HCT116 (cell line): ENCODE measurements at regions not wholly inside any gene's neighbourhood (a gene's known extent, or its start where the extent isn't known, plus 50 kb on each side); places are given as distances from the start of the nearest gene placed in this dataset.

Experiments
- ATAC-seq: fragments of 200-7000 bp; cut with Tn5 transposase; 2 replicates; pipeline ENCODE4 v1.9.1; 2020; ENCODE audit warnings: mild to moderate bottlenecking, moderate library complexity
- BruUV-seq: library from RNA; stranded (reverse); fragments of 400-500 nt; replicated peaks from 2 replicates; lab custom pipeline; 2021; lab: Mats Ljungman, UMichigan
- CTCF ChIA-PET: fragments of 300-600 bp; sonication (Branson Sonifier 250); formaldehyde crosslinking; loops from one replicate; lab custom pipeline; 2021; ENCODE audit warnings: antibody characterized with exemption; lab: Charles Lee
- POLR2A ChIA-PET: fragments of 300-600, 350-600 bp; sonication (Branson Sonifier 250); formaldehyde crosslinking; loops from one replicate; lab custom pipeline; 2021; ENCODE audit warnings: antibody characterized with exemption; lab: Charles Lee
- RAD21 ChIA-PET, 2 experiments: fragments of 300-600 bp; sonication (Branson Sonifier 250); formaldehyde crosslinking; loops; one replicate each; lab custom pipeline; 2023; ENCODE audit warnings: low total read pairs in 2 of 2; ENCODE audit not compliant: uncharacterized antibody in 2 of 2, unreplicated experiment in 2 of 2, low non-redundant PET in 1 of 2; lab: Charles Lee
- DNase-seq: peaks from one replicate; pipeline ENCODE4 v3.0.0-alpha.2; 2010; ENCODE audit warnings: low read depth, low spot score
- H2AFZ ChIP-seq: fragments of 200-600 bp; shearing (Covaris generic), sonication (generic); 2 replicates; pipeline ENCODE4 v1.6.1; 2017; ENCODE audit warnings: low read depth, mixed run types, mixed read lengths, antibody characterized with exemption, low read length; ENCODE audit not compliant: poor library complexity, severe bottlenecking
- H3K27ac ChIP-seq: 2 replicates; pipeline ENCODE4 v1.5.1; 2012; ENCODE audit warnings: low read depth, low read length
- H3K27me3 ChIP-seq: fragments of 200-600 bp; sonication (generic); 2 replicates; pipeline ENCODE4 v1.6.1; 2016; ENCODE audit warnings: mixed run types, low read length, mixed read lengths; ENCODE audit not compliant: insufficient read depth
- H3K36me3 ChIP-seq, 2 experiments: fragments of 200-500 bp in 1 of 2; fragments of 200-600 bp in 1 of 2; sonication (Bioruptor generic) in 1 of 2; sonication (generic) in 1 of 2; 2 replicates each; pipeline versions ENCODE4 v1.5.1 to v1.6.1; 2014 to 2016; ENCODE audit warnings: low read length in 2 of 2, inconsistent platforms in 1 of 2, mixed read lengths in 1 of 2, mixed run types in 1 of 2; ENCODE audit not compliant: insufficient read depth in 2 of 2, control insufficient read depth in 1 of 2
- H3K4me1 ChIP-seq, 2 experiments: fragments of 200-600 bp in 1 of 2; sonication (generic) in 1 of 2; 2 replicates each; pipeline versions ENCODE4 v1.5.1 to v1.6.1; 2012 to 2017; ENCODE audit warnings: low read length in 2 of 2, inconsistent platforms in 1 of 2, mild to moderate bottlenecking in 1 of 2, mixed read lengths in 1 of 2, mixed run types in 1 of 2, moderate library complexity in 1 of 2; ENCODE audit not compliant: insufficient read depth in 2 of 2, control insufficient read depth in 1 of 2
- H3K4me2 ChIP-seq: fragments of 200-600 bp; sonication (generic); 2 replicates; pipeline ENCODE4 v1.6.1; 2017; ENCODE audit warnings: mixed run types, low read length, mixed read lengths
- H3K4me3 ChIP-seq, 2 experiments: fragments of 200-600 bp in 1 of 2; sonication (generic) in 1 of 2; replicated peaks in 1 of 2; 2 replicates each; pipeline ENCODE4 v1.5.1; 2011 to 2016; ENCODE audit warnings: low read length in 2 of 2, control low read depth in 1 of 2, low read depth in 1 of 2, mild to moderate bottlenecking in 1 of 2, mixed read lengths in 1 of 2, mixed run types in 1 of 2
- H3K79me2 ChIP-seq: fragments of 200-600 bp; sonication (generic); 2 replicates; pipeline ENCODE4 v1.6.1; 2017; ENCODE audit warnings: mild to moderate bottlenecking, mixed run types, low read length, moderate library complexity, mixed read lengths; ENCODE audit not compliant: insufficient read depth
- H3K9ac ChIP-seq: fragments of 200-600 bp; sonication (generic); 2 replicates; pipeline ENCODE4 v1.6.1; 2016; ENCODE audit warnings: low read length, mixed read lengths
- H3K9me2 ChIP-seq: fragments of 200-600 bp; sonication (generic), shearing (Covaris generic); 2 replicates; pipeline ENCODE4 v1.6.1; 2017; ENCODE audit warnings: mixed run types, mild to moderate bottlenecking, moderate library complexity; ENCODE audit not compliant: insufficient read depth
- H3K9me3 ChIP-seq, 2 experiments: fragments of 200-500 bp in 1 of 2; fragments of 200-600 bp in 1 of 2; sonication (Bioruptor generic) in 1 of 2; sonication (generic) in 1 of 2; 2 replicates each; pipeline ENCODE4 v1.6.1; 2014 to 2017; ENCODE audit warnings: low read length in 2 of 2, mixed read lengths in 2 of 2, inconsistent platforms in 1 of 2, low read depth in 1 of 2, mild to moderate bottlenecking in 1 of 2, mixed run types in 1 of 2, moderate library complexity in 1 of 2; ENCODE audit not compliant: control insufficient read depth in 1 of 2, insufficient read depth in 1 of 2
- H4K20me1 ChIP-seq: fragments of 200-600 bp; sonication (generic), shearing (Covaris generic); 2 replicates; pipeline ENCODE4 v1.6.1; 2017; ENCODE audit warnings: mixed run types, mild to moderate bottlenecking, moderate library complexity; ENCODE audit not compliant: insufficient read depth
- CBX3 ChIP-seq: IDR thresholded peaks from 2 replicates; pipeline ENCODE4 v1.6.1; 2012; ENCODE audit warnings: low read depth
- CEBPB ChIP-seq: IDR thresholded peaks from 2 replicates; pipeline ENCODE4 v1.6.1; 2012; ENCODE audit warnings: low read depth
- EGR1 ChIP-seq: IDR thresholded peaks from 2 replicates; pipeline ENCODE4 v1.6.1; 2012; ENCODE audit warnings: low read depth
- ELF1 ChIP-seq: IDR thresholded peaks from 2 replicates; pipeline ENCODE4 v1.6.1; 2012; ENCODE audit warnings: low read depth, borderline replicate concordance
- EZH2phosphoT487 ChIP-seq: fragments of 200-600 bp; IDR thresholded peaks from 2 replicates; pipeline ENCODE4 v1.6.1; 2018; ENCODE audit warnings: antibody characterized with exemption, borderline replicate concordance
- FOSL1 ChIP-seq: IDR thresholded peaks from 2 replicates; pipeline ENCODE4 v1.6.1; 2012; ENCODE audit warnings: low read depth
- JUND ChIP-seq: IDR thresholded peaks from 2 replicates; pipeline ENCODE4 v1.6.1; 2012
- POLR2A ChIP-seq: IDR thresholded peaks from 2 replicates; pipeline ENCODE4 v1.7.0; 2011; ENCODE audit warnings: borderline replicate concordance; ENCODE audit not compliant: insufficient read depth, insufficient read length; ENCODE audit errors: extremely low read depth
- POLR2AphosphoS5 ChIP-seq: IDR thresholded peaks from 2 replicates; pipeline ENCODE4 v1.6.1; 2011; ENCODE audit warnings: mild to moderate bottlenecking, low read depth, low read length, moderate library complexity
- RAD21 ChIP-seq: IDR thresholded peaks from 2 replicates; pipeline ENCODE4 v1.6.1; 2012; ENCODE audit warnings: low read depth, mild to moderate bottlenecking
- SP1 ChIP-seq: IDR thresholded peaks from 2 replicates; pipeline ENCODE4 v1.6.1; 2012; ENCODE audit warnings: low read depth
- SRF ChIP-seq: IDR thresholded peaks from 2 replicates; pipeline ENCODE4 v1.6.1; 2012; ENCODE audit warnings: low read depth
- TCF7L2 ChIP-seq: IDR thresholded peaks from 2 replicates; pipeline ENCODE4 v1.7.0; 2011; ENCODE audit warnings: borderline replicate concordance, inconsistent platforms; ENCODE audit not compliant: insufficient read depth, insufficient read length; ENCODE audit errors: extremely low read depth
- YY1 ChIP-seq: IDR thresholded peaks from 2 replicates; pipeline ENCODE4 v1.6.1; 2011; ENCODE audit warnings: low read length, low read depth, moderate library complexity, mild to moderate bottlenecking; ENCODE audit not compliant: insufficient replicate concordance; ENCODE audit errors: extremely low read depth
- ZFX ChIP-seq: fragments of 450-650 bp; IDR thresholded peaks from 2 replicates; pipeline ENCODE4 v1.6.1; 2017
- ZNF274 ChIP-seq: fragments of 200-500 bp; sonication (Bioruptor generic); IDR thresholded peaks from 2 replicates; pipeline ENCODE4 v1.6.1; 2014; ENCODE audit warnings: mild to moderate bottlenecking, low read depth, low read length, inconsistent platforms
- intact Hi-C: fragments of 100-400 bp; cut with micrococcal nuclease; formaldehyde crosslinking; loops from 2 replicates; pipeline ENCODE4 v1.10.0; 2022
- TF ChIP-seq, protein P1 (sequence below): IDR thresholded peaks from 2 replicates; pipeline ENCODE4 v1.6.1; 2012
- TF ChIP-seq, protein P2 (sequence below): IDR thresholded peaks from 2 replicates; pipeline ENCODE4 v1.6.1; 2011; ENCODE audit warnings: mild to moderate bottlenecking, low read length, moderate library complexity; ENCODE audit not compliant: insufficient replicate concordance; ENCODE audit errors: extremely low read depth
- TF ChIP-seq, protein P3 (sequence below): IDR thresholded peaks from 2 replicates; pipeline ENCODE4 v1.6.1; 2012; ENCODE audit warnings: low read depth

DNA sequence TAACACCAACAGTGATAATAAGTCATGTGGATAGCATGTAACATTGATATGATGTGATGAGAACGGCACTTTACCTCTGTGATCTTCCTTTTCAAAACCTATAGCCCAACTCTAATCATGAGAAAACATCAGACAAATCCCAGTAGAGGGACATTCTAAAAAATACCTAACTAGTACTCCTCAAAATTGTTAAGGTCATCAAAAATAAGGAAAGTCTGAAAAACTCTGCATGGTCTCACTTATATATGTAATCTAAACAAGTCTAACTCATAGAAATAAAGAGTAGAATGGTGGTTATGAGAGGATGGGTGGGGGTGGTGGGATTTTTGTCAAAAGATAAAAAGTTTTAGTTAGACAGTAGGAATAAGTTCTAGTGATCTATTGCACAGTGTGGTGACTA, 243.9 kb upstream of the GRIA3 start (continued):
- TF ChIP-seq ZNF274 (no peak), TCF7L2 (no peak), EGR1 (no peak), POLR2AphosphoS5 (no peak)
- TF ChIP-seq, protein P1, sequence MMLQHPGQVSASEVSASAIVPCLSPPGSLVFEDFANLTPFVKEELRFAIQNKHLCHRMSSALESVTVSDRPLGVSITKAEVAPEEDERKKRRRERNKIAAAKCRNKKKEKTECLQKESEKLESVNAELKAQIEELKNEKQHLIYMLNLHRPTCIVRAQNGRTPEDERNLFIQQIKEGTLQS = no peak
- TF ChIP-seq, protein P2, sequence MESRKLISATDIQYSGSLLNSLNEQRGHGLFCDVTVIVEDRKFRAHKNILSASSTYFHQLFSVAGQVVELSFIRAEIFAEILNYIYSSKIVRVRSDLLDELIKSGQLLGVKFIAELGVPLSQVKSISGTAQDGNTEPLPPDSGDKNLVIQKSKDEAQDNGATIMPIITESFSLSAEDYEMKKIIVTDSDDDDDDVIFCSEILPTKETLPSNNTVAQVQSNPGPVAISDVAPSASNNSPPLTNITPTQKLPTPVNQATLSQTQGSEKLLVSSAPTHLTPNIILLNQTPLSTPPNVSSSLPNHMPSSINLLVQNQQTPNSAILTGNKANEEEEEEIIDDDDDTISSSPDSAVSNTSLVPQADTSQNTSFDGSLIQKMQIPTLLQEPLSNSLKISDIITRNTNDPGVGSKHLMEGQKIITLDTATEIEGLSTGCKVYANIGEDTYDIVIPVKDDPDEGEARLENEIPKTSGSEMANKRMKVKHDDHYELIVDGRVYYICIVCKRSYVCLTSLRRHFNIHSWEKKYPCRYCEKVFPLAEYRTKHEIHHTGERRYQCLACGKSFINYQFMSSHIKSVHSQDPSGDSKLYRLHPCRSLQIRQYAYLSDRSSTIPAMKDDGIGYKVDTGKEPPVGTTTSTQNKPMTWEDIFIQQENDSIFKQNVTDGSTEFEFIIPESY = no peak
- TF ChIP-seq, all 23 proteins: peak for 0

DNA sequence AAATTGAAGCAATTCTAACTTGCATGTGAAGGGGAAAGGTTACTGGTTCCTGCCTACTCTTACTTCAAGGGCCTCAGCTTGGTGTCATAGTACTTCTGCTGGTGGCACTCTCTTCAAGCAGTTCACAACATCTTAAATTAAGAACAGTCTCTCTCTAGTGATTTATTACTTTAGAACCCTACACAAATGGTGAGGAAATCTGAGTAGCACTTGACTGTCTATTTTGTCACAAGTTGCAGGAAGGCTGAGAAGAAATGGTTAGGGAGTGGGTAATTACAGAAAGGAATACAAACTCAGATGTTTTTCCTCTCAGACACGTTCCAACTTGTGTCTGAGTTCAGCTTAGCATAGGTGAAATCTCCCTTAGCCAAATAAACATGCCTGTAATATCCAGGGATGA, 242.3 kb upstream of the GRIA3 start:
- BruUV-seq = no TSS peak
- Histone ChIP-seq H3K27ac (no peak overlapping the region), H3K9me2 (no peaks in the 10 kb centered on the region), H3K79me2 (no peaks in the 10 kb centered on the region), H3K9ac (no peak overlapping the region), H3K36me3 (no peaks in the 10 kb centered on the region), H3K4me3 (no peak overlapping the region), H2AFZ (no peak overlapping the region), H3K27me3 (no peaks in the 10 kb centered on the region), H3K9me3 (no peaks in the 10 kb centered on the region), H3K4me2 (no peak overlapping the region), H4K20me1 (no peaks in the 10 kb centered on the region), H3K4me1 (no peaks in the 10 kb centered on the region)
- CTCF ChIA-PET = no interaction called here
- RAD21 ChIA-PET = no interaction called here
- ATAC-seq = no peak
- no peak for DNase-seq
- POLR2A ChIA-PET = no interaction called here
- intact Hi-C loops = no loop called here
- no peak for TF ChIP-seq CEBPB
- TF ChIP-seq SRF = no peak
- TF ChIP-seq, protein P3, sequence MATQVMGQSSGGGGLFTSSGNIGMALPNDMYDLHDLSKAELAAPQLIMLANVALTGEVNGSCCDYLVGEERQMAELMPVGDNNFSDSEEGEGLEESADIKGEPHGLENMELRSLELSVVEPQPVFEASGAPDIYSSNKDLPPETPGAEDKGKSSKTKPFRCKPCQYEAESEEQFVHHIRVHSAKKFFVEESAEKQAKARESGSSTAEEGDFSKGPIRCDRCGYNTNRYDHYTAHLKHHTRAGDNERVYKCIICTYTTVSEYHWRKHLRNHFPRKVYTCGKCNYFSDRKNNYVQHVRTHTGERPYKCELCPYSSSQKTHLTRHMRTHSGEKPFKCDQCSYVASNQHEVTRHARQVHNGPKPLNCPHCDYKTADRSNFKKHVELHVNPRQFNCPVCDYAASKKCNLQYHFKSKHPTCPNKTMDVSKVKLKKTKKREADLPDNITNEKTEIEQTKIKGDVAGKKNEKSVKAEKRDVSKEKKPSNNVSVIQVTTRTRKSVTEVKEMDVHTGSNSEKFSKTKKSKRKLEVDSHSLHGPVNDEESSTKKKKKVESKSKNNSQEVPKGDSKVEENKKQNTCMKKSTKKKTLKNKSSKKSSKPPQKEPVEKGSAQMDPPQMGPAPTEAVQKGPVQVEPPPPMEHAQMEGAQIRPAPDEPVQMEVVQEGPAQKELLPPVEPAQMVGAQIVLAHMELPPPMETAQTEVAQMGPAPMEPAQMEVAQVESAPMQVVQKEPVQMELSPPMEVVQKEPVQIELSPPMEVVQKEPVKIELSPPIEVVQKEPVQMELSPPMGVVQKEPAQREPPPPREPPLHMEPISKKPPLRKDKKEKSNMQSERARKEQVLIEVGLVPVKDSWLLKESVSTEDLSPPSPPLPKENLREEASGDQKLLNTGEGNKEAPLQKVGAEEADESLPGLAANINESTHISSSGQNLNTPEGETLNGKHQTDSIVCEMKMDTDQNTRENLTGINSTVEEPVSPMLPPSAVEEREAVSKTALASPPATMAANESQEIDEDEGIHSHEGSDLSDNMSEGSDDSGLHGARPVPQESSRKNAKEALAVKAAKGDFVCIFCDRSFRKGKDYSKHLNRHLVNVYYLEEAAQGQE = no peak
- TF ChIP-seq, protein P1 = no peak
- TF ChIP-seq POLR2A = no peak
- TF ChIP-seq, protein P2 = no peak
- TF ChIP-seq RAD21 = no peak
- no peak for TF ChIP-seq EGR1
- no peak for TF ChIP-seq TCF7L2
- no peak for TF ChIP-seq EZH2phosphoT487
- TF ChIP-seq YY1 = no peak
- no peak for TF ChIP-seq JUND
- no peak for TF ChIP-seq SP1
- no peak for TF ChIP-seq FOSL1
- no peak for TF ChIP-seq CBX3
- no peak for TF ChIP-seq ZFX
- TF ChIP-seq ELF1 = no peak
